NB4 (cell line): ENCODE measurements at regions not wholly inside any gene's neighbourhood (a gene's known extent, or its start where the extent isn't known, plus 50 kb on each side); places are given as distances from the start of the nearest gene placed in this dataset.

ENCODE experiments used
- CTCF ChIP-seq: IDR thresholded peaks from one replicate; pipeline ENCODE4 v1.5.1; 2012; ENCODE audit warnings: low read depth, low read length
- MAX ChIP-seq: IDR thresholded peaks from 2 replicates; pipeline ENCODE4 v1.6.1; 2011; ENCODE audit warnings: low read depth, low read length
- POLR2A ChIP-seq: IDR thresholded peaks from 2 replicates; pipeline ENCODE4 v1.6.1; 2011; ENCODE audit warnings: mild to moderate bottlenecking; ENCODE audit not compliant: insufficient read length; ENCODE audit errors: extremely low read depth

- TF ChIP-seq CTCF (no peak), POLR2A (no peak), MAX (no peak)
Measured at GRCh38 chr4:27210956-27211355, 350.3 kb downstream of the STIM2 start.
